Lung (tissue), 11 donors: ENCODE measurements at regions not wholly inside any gene's neighbourhood (a gene's known extent, or its start where the extent isn't known, plus 50 kb on each side); places are given as distances from the start of the nearest gene placed in this dataset.

Experiments
- ATAC-seq: fragments of 200-7000 bp; cut with Tn5 transposase; one replicate; pipeline ENCODE4 v1.9.1; 2020; ENCODE audit warnings: moderate number of reproducible peaks; ENCODE audit not compliant: insufficient read depth, low FRiP score
- DNase-seq, 3 donors: peaks; one replicate each; pipeline ENCODE4 v3.0.0-alpha.2; 2013 to 2017
- H3K27ac ChIP-seq, 2 donors: one replicate each; pipeline ENCODE4 v1.5.1; 2013; ENCODE audit warnings: mild to moderate bottlenecking in 2 of 2, moderate library complexity in 2 of 2, control low read depth in 1 of 2, inconsistent platforms in 1 of 2, low read depth in 1 of 2, low read length in 1 of 2
- H3K27me3 ChIP-seq, 3 donors: one replicate each; pipeline ENCODE4 v1.5.1; 2013; ENCODE audit warnings: low read length in 2 of 3; ENCODE audit not compliant: control insufficient read depth in 3 of 3, insufficient read depth in 3 of 3
- H3K36me3 ChIP-seq, 4 donors: one replicate each; pipeline ENCODE4 v1.5.1; 2013; ENCODE audit warnings: low read length in 4 of 4, mild to moderate bottlenecking in 1 of 4, moderate library complexity in 1 of 4; ENCODE audit not compliant: control insufficient read depth in 4 of 4, insufficient read depth in 4 of 4
- H3K4me1 ChIP-seq, 5 donors: one replicate each; pipeline ENCODE4 v1.5.1; 2013; ENCODE audit warnings: low read length in 5 of 5, mild to moderate bottlenecking in 2 of 5, moderate library complexity in 1 of 5; ENCODE audit not compliant: control insufficient read depth in 5 of 5, insufficient read depth in 5 of 5
- H3K4me3 ChIP-seq: one replicate; pipeline ENCODE4 v1.5.1; 2013; ENCODE audit warnings: mild to moderate bottlenecking, control low read depth, moderate library complexity
- H3K9ac ChIP-seq, 2 donors: one replicate each; pipeline ENCODE4 v1.5.1; 2013; ENCODE audit warnings: low read length in 2 of 2, control low read depth in 1 of 2; ENCODE audit not compliant: insufficient read depth in 1 of 2
- H3K9me3 ChIP-seq, 4 donors: one replicate each; pipeline ENCODE4 v1.5.1; 2013; ENCODE audit warnings: low read length in 3 of 4, mild to moderate bottlenecking in 1 of 4, moderate library complexity in 1 of 4; ENCODE audit not compliant: control insufficient read depth in 4 of 4, insufficient read depth in 3 of 4
- CTCF ChIP-seq: IDR thresholded peaks from 2 replicates; pipeline ENCODE4 v1.5.1; 2012; ENCODE audit warnings: mild to moderate bottlenecking; ENCODE audit errors: control extremely low read depth, extremely low read depth
- WGBS, 2 donors: extraction: QIAGEN DNeasy Blood & Tissue Kit; methylation state at CpG; one replicate each; pipeline ENCODE4 v1.1.7; 2013; 5-methylcytosine and 5-hydroxymethylcytosine counted together
- donor health status: control.
- donor health status: control.
- donor health status: Bipolar disorder and iron deficiency.
- donor health status: healthy.
- donor health status: DM: yes; HTN: yes; CAD: no.

- H3K9me3 ChIP-seq: peaks cover 0 to 16% (median 1%) of the 10 kb centered on the region in 4 donors
- H3K4me1 ChIP-seq: peaks cover 0 to 14% (median 0%) of the 10 kb centered on the region in 5 donors
- 83 to 93% methylated on average over 8 of the region's 8 CpGs for WGBS, 2 donors
- no peak for TF ChIP-seq CTCF
- H3K36me3 ChIP-seq: no peaks in the 10 kb centered on the region
- H3K27ac ChIP-seq: no peak overlapping the region
- no peak overlapping the region for H3K4me3 ChIP-seq
- no peak for DNase-seq
- no peak overlapping the region for H3K9ac ChIP-seq
- ATAC-seq: no peak
- H3K27me3 ChIP-seq: peaks cover 0 to 15% (median 7%) of the 10 kb centered on the region in 3 donors
Observed at GRCh38 chrX:39616731-39617130, 481.0 kb downstream of the BCOR start.

- Histone ChIP-seq H3K27ac (no peak overlapping the region), H3K9ac (no peak overlapping the region), H3K27me3 (peaks cover 3 to 12% (median 7%) of the 10 kb centered on the region in 3 donors), H3K4me1 (peaks cover 0 to 14% (median 0%) of the 10 kb centered on the region in 5 donors), H3K9me3 (peaks cover 0 to 20% (median 1%) of the 10 kb centered on the region in 4 donors), H3K36me3 (no peaks in the 10 kb centered on the region), H3K4me3 (no peak overlapping the region)
- ATAC-seq (no peak), DNase-seq (no peak)
- whole genome bisulfite sequencing, 2 donors: 86 to 100% methylated on average over 1 of the region's 1 CpG
- no peak for TF ChIP-seq CTCF
Observed at GRCh38 chrX:39618178-39618577, 479.6 kb downstream of the BCOR start.

- Histone ChIP-seq H3K36me3 (no peaks in the 10 kb centered on the region), H3K27ac (no peak overlapping the region), H3K4me1 (peaks cover 0 to 6% (median 0%) of the 10 kb centered on the region in 5 donors), H3K4me3 (no peak overlapping the region), H3K9me3 (peaks cover 0 to 26% (median 1%) of the 10 kb centered on the region in 4 donors), H3K9ac (no peak overlapping the region), H3K27me3 (peaks cover 3 to 12% (median 4%) of the 10 kb centered on the region in 3 donors)
- ATAC-seq (peak; percentile 16), DNase-seq (no peak)
- TF ChIP-seq CTCF: no peak
- WGBS, 2 donors: 24 to 44% methylated on average over 7 of the region's 7 CpGs
Observed at GRCh38 chrX:39619182-39620009, 478.4 kb downstream of the BCOR start.
